PC-9 (cell line): ENCODE measurements at regions not wholly inside any gene's neighbourhood (a gene's known extent, or its start where the extent isn't known, plus 50 kb on each side); places are given as distances from the start of the nearest gene placed in this dataset.

Experiments used
- CTCF ChIP-seq: fragments of 200-600 bp; sonication (generic); conservative IDR thresholded peaks from 2 replicates; pipeline ENCODE4 v1.6.1; 2017; ENCODE audit warnings: mixed run types, antibody characterized with exemption, mild to moderate bottlenecking, moderate library complexity
- EZH2 ChIP-seq: fragments of 200-600 bp; sonication (generic); IDR thresholded peaks from 2 replicates; pipeline ENCODE4 v1.8.0; 2017; ENCODE audit warnings: antibody characterized with exemption, low read depth

DNA sequence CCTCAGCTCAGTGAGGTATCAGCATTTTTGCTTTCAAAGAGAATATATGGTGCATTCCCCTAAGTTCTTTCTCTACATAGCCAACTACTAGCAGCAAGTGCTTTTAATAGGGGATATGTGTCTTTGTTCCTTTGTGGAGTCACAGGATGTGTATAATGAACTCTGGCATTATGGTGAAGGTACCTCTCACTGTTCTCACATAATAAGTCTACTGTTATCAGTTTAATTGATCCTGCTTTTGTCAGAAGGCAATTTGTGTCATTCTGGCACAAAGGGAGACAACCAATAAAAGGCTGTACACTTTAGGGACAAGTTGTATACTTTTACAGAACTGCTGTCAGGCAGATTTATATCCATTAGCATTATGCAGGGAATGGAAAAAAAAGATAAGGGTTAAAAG, 531.4 kb upstream of the RIOK2 start:
- TF ChIP-seq CTCF (no peak), EZH2 (no peak)
